ENCODE measurements at regions not wholly inside any gene's neighbourhood (a gene's known extent, or its start where the extent isn't known, plus 50 kb on each side); places are given as distances from the start of the nearest gene placed in this dataset.
A peak's percentile ranks its signal among the peaks of the same experiment; 100 is the strongest.

- no peaks in the 10 kb centered on the region for H3K9me3 ChIP-seq (ENCODE audit: insufficient read depth, low read length)
- TF ChIP-seq ZNF274 (IDR thresholded peaks at IDR 0.05; ENCODE audit: low read depth, low read length) (no peak), YY1 (IDR thresholded peaks at IDR 0.05; ENCODE audit: insufficient read depth, insufficient read length) (no peak), SUZ12 (IDR thresholded peaks at IDR 0.05; ENCODE audit: extremely low read depth, insufficient read depth, insufficient read length) (no peak)
- no peaks in the 10 kb centered on the region for H3K27me3 ChIP-seq (ENCODE audit: insufficient read depth, insufficient read length)
- H3K4me1 ChIP-seq (ENCODE audit: insufficient read depth, insufficient read length): no peaks in the 10 kb centered on the region
- no peak overlapping the region for H3K4me3 ChIP-seq (ENCODE audit: insufficient read length, low read depth)
- H3K36me3 ChIP-seq (ENCODE audit: insufficient read depth, insufficient read length, low read length): no peaks in the 10 kb centered on the region
- DNase-seq (ENCODE audit: low read depth, low spot score): no peak
- no peak overlapping the region for H3K9ac ChIP-seq (ENCODE audit: insufficient read length, low read depth)
These were observed 128.5 kb upstream of the FANCL start for GRCh38 chr2:58369594-58369993.

- Histone ChIP-seq H3K9ac (ENCODE audit: insufficient read length, low read depth) (no peak overlapping the region), H3K4me3 (ENCODE audit: insufficient read length, low read depth) (no peak overlapping the region), H3K9me3 (ENCODE audit: insufficient read depth, low read length) (no peaks in the 10 kb centered on the region), H3K27me3 (ENCODE audit: insufficient read depth, insufficient read length) (no peaks in the 10 kb centered on the region), H3K36me3 (ENCODE audit: insufficient read depth, insufficient read length, low read length) (no peaks in the 10 kb centered on the region), H3K4me1 (ENCODE audit: insufficient read depth, insufficient read length) (no peaks in the 10 kb centered on the region)
- no peak for TF ChIP-seq SUZ12 (IDR thresholded peaks at IDR 0.05; ENCODE audit: extremely low read depth, insufficient read depth, insufficient read length)
- no peak for TF ChIP-seq ZNF274 (IDR thresholded peaks at IDR 0.05; ENCODE audit: low read depth, low read length)
- TF ChIP-seq YY1 (IDR thresholded peaks at IDR 0.05; ENCODE audit: insufficient read depth, insufficient read length): no peak
- no peak for DNase-seq (ENCODE audit: low read depth, low spot score)
These were observed 123.0 kb upstream of the FANCL start for GRCh38 chr2:58364098-58364497.

GRCh38 chr2:58358026-58358425 lies 116.9 kb upstream of the FANCL start:
- Histone ChIP-seq H3K36me3 (ENCODE audit: insufficient read depth, insufficient read length, low read length) (no peaks in the 10 kb centered on the region), H3K4me3 (ENCODE audit: insufficient read length, low read depth) (no peak overlapping the region), H3K9me3 (ENCODE audit: insufficient read depth, low read length) (no peaks in the 10 kb centered on the region), H3K4me1 (ENCODE audit: insufficient read depth, insufficient read length) (no peaks in the 10 kb centered on the region), H3K27me3 (ENCODE audit: insufficient read depth, insufficient read length) (no peaks in the 10 kb centered on the region), H3K9ac (ENCODE audit: insufficient read length, low read depth) (no peak overlapping the region)
- DNase-seq (ENCODE audit: low read depth, low spot score): no peak
- TF ChIP-seq YY1 (IDR thresholded peaks at IDR 0.05; ENCODE audit: insufficient read depth, insufficient read length) (no peak), SUZ12 (IDR thresholded peaks at IDR 0.05; ENCODE audit: extremely low read depth, insufficient read depth, insufficient read length) (no peak), ZNF274 (IDR thresholded peaks at IDR 0.05; ENCODE audit: low read depth, low read length) (no peak)

- TF ChIP-seq SUZ12 (IDR thresholded peaks at IDR 0.05; ENCODE audit: extremely low read depth, insufficient read depth, insufficient read length): no peak
- no peak for TF ChIP-seq YY1 (IDR thresholded peaks at IDR 0.05; ENCODE audit: insufficient read depth, insufficient read length)
- no peak for TF ChIP-seq ZNF274 (IDR thresholded peaks at IDR 0.05; ENCODE audit: low read depth, low read length)
- Histone ChIP-seq H3K9ac (ENCODE audit: insufficient read length, low read depth) (no peak overlapping the region), H3K36me3 (ENCODE audit: insufficient read depth, insufficient read length, low read length) (no peaks in the 10 kb centered on the region), H3K4me3 (ENCODE audit: insufficient read length, low read depth) (no peak overlapping the region), H3K27me3 (ENCODE audit: insufficient read depth, insufficient read length) (no peaks in the 10 kb centered on the region), H3K4me1 (ENCODE audit: insufficient read depth, insufficient read length) (no peaks in the 10 kb centered on the region), H3K9me3 (ENCODE audit: insufficient read depth, low read length) (no peaks in the 10 kb centered on the region)
- DNase-seq (ENCODE audit: low read depth, low spot score): peak; percentile 33
These were observed 116.4 kb upstream of the FANCL start for GRCh38 chr2:58357521-58357920.

- Histone ChIP-seq H3K27me3 (ENCODE audit: insufficient read depth, insufficient read length) (no peaks in the 10 kb centered on the region), H3K9ac (ENCODE audit: insufficient read length, low read depth) (no peak overlapping the region), H3K4me3 (ENCODE audit: insufficient read length, low read depth) (no peak overlapping the region), H3K4me1 (ENCODE audit: insufficient read depth, insufficient read length) (no peaks in the 10 kb centered on the region), H3K9me3 (ENCODE audit: insufficient read depth, low read length) (no peaks in the 10 kb centered on the region), H3K36me3 (ENCODE audit: insufficient read depth, insufficient read length, low read length) (no peaks in the 10 kb centered on the region)
- TF ChIP-seq YY1 (IDR thresholded peaks at IDR 0.05; ENCODE audit: insufficient read depth, insufficient read length) (no peak), SUZ12 (IDR thresholded peaks at IDR 0.05; ENCODE audit: extremely low read depth, insufficient read depth, insufficient read length) (no peak), ZNF274 (IDR thresholded peaks at IDR 0.05; ENCODE audit: low read depth, low read length) (no peak)
- no peak for DNase-seq (ENCODE audit: low read depth, low spot score)
These were observed 113.1 kb upstream of the FANCL start for GRCh38 chr2:58354230-58354629.

- H3K36me3 ChIP-seq (ENCODE audit: insufficient read depth, insufficient read length, low read length): no peaks in the 10 kb centered on the region
- no peak overlapping the region for H3K4me3 ChIP-seq (ENCODE audit: insufficient read length, low read depth)
- no peak overlapping the region for H3K9ac ChIP-seq (ENCODE audit: insufficient read length, low read depth)
- no peak for DNase-seq (ENCODE audit: low read depth, low spot score)
- TF ChIP-seq YY1 (IDR thresholded peaks at IDR 0.05; ENCODE audit: insufficient read depth, insufficient read length) (no peak), ZNF274 (IDR thresholded peaks at IDR 0.05; ENCODE audit: low read depth, low read length) (no peak), SUZ12 (IDR thresholded peaks at IDR 0.05; ENCODE audit: extremely low read depth, insufficient read depth, insufficient read length) (no peak)
- no peaks in the 10 kb centered on the region for H3K27me3 ChIP-seq (ENCODE audit: insufficient read depth, insufficient read length)
- no peaks in the 10 kb centered on the region for H3K4me1 ChIP-seq (ENCODE audit: insufficient read depth, insufficient read length)
- H3K9me3 ChIP-seq (ENCODE audit: insufficient read depth, low read length): no peaks in the 10 kb centered on the region
These were observed 109.4 kb upstream of the FANCL start for GRCh38 chr2:58350484-58350883.

GRCh38 chr2:58347810-58348209 lies 106.7 kb upstream of the FANCL start:
- no peak overlapping the region for H3K9ac ChIP-seq (ENCODE audit: insufficient read length, low read depth)
- no peaks in the 10 kb centered on the region for H3K36me3 ChIP-seq (ENCODE audit: insufficient read depth, insufficient read length, low read length)
- H3K4me1 ChIP-seq (ENCODE audit: insufficient read depth, insufficient read length): no peaks in the 10 kb centered on the region
- H3K27me3 ChIP-seq (ENCODE audit: insufficient read depth, insufficient read length): no peaks in the 10 kb centered on the region
- H3K4me3 ChIP-seq (ENCODE audit: insufficient read length, low read depth): no peak overlapping the region
- DNase-seq (ENCODE audit: low read depth, low spot score): no peak
- no peak for TF ChIP-seq SUZ12 (IDR thresholded peaks at IDR 0.05; ENCODE audit: extremely low read depth, insufficient read depth, insufficient read length)
- no peak for TF ChIP-seq ZNF274 (IDR thresholded peaks at IDR 0.05; ENCODE audit: low read depth, low read length)
- no peak for TF ChIP-seq YY1 (IDR thresholded peaks at IDR 0.05; ENCODE audit: insufficient read depth, insufficient read length)
- no peaks in the 10 kb centered on the region for H3K9me3 ChIP-seq (ENCODE audit: insufficient read depth, low read length)

GRCh38 chr2:58341047-58341446 lies 99.9 kb upstream of the FANCL start:
- H3K9me3 ChIP-seq (ENCODE audit: insufficient read depth, low read length): no peaks in the 10 kb centered on the region
- H3K4me1 ChIP-seq (ENCODE audit: insufficient read depth, insufficient read length): no peaks in the 10 kb centered on the region
- DNase-seq (ENCODE audit: low read depth, low spot score): no peak
- H3K9ac ChIP-seq (ENCODE audit: insufficient read length, low read depth): no peak overlapping the region
- TF ChIP-seq YY1 (IDR thresholded peaks at IDR 0.05; ENCODE audit: insufficient read depth, insufficient read length) (no peak), SUZ12 (IDR thresholded peaks at IDR 0.05; ENCODE audit: extremely low read depth, insufficient read depth, insufficient read length) (no peak), ZNF274 (IDR thresholded peaks at IDR 0.05; ENCODE audit: low read depth, low read length) (no peak)
- H3K36me3 ChIP-seq (ENCODE audit: insufficient read depth, insufficient read length, low read length): no peaks in the 10 kb centered on the region
- no peak overlapping the region for H3K4me3 ChIP-seq (ENCODE audit: insufficient read length, low read depth)
- H3K27me3 ChIP-seq (ENCODE audit: insufficient read depth, insufficient read length): no peaks in the 10 kb centered on the region
